Neural cell (in vitro differentiated cells): ENCODE measurements at regions not wholly inside any gene's neighbourhood (a gene's known extent, or its start where the extent isn't known, plus 50 kb on each side); places are given as distances from the start of the nearest gene placed in this dataset.

Experiments used
- H2AFZ ChIP-seq: fragments of 200-600, 300-800 bp; sonication (generic), shearing (Covaris generic); 2 replicates; pipeline ENCODE4 v1.6.0; 2014; ENCODE audit warnings: low read depth, mild to moderate bottlenecking, antibody characterized with exemption, low read length, moderate library complexity
- H3F3A ChIP-seq: fragments of 200-600 bp; shearing (Covaris generic); 2 replicates; pipeline ENCODE4 v1.6.1; 2016; ENCODE audit warnings: mild to moderate bottlenecking, moderate library complexity, mixed read lengths, antibody characterized with exemption, low read length; ENCODE audit not compliant: insufficient read depth, poor library complexity, severe bottlenecking
- H3K27ac ChIP-seq: fragments of 200-600, 300-800 bp; sonication (generic), shearing (Covaris generic); 2 replicates; pipeline ENCODE4 v1.5.1; 2014; ENCODE audit warnings: mild to moderate bottlenecking, low read length, moderate library complexity
- H3K27me3 ChIP-seq: fragments of 300-800, 200-600 bp; sonication (generic), shearing (Covaris generic); 2 replicates; pipeline ENCODE4 v1.6.0; 2014; ENCODE audit warnings: mild to moderate bottlenecking, low read depth, low read length, moderate library complexity; ENCODE audit not compliant: insufficient read depth
- H3K36me3 ChIP-seq: fragments of 300-800, 200-600 bp; sonication (generic), shearing (Covaris generic); 2 replicates; pipeline ENCODE4 v1.5.1; 2014; ENCODE audit warnings: mild to moderate bottlenecking, antibody characterized with exemption, low read length, moderate library complexity; ENCODE audit not compliant: insufficient read depth
- H3K4me2 ChIP-seq: fragments of 300-800, 200-600 bp; sonication (generic), shearing (Covaris generic); 2 replicates; pipeline ENCODE4 v1.6.0; 2014; ENCODE audit warnings: mild to moderate bottlenecking, low read length
- H3K4me3 ChIP-seq: fragments of 300-800, 200-600 bp; sonication (generic), shearing (Covaris generic); 2 replicates; pipeline ENCODE4 v1.5.1; 2014; ENCODE audit warnings: mild to moderate bottlenecking, low read length, moderate library complexity
- H3K79me2 ChIP-seq: fragments of 200-600 bp; shearing (Covaris generic); replicated peaks from 2 replicates; pipeline ENCODE4 v1.6.0; 2014; ENCODE audit warnings: mild to moderate bottlenecking, low read length, moderate library complexity; ENCODE audit not compliant: insufficient read depth
- H3K9ac ChIP-seq: fragments of 300-800, 200-600 bp; sonication (generic), shearing (Covaris generic); 2 replicates; pipeline ENCODE4 v1.6.1; 2016; ENCODE audit warnings: mild to moderate bottlenecking, low read length, mixed read lengths
- H3K9me2 ChIP-seq: fragments of 200-600 bp; shearing (Covaris generic); 2 replicates; pipeline ENCODE4 v1.6.1; 2016; ENCODE audit warnings: mild to moderate bottlenecking, low read length, mixed read lengths; ENCODE audit not compliant: insufficient read depth
- H3K9me3 ChIP-seq: fragments of 200-600, 300-800 bp; sonication (generic), shearing (Covaris generic); 2 replicates; pipeline ENCODE4 v1.6.1; 2016; ENCODE audit warnings: mild to moderate bottlenecking, mixed run types, low read length, moderate library complexity, mixed read lengths
- H4K20me1 ChIP-seq: fragments of 200-600 bp; shearing (Covaris generic); 2 replicates; pipeline ENCODE4 v1.6.1; 2016; ENCODE audit warnings: mild to moderate bottlenecking, mixed run types; ENCODE audit not compliant: insufficient read depth
- EP300 ChIP-seq: fragments of 450-650 bp; conservative IDR thresholded peaks from 2 replicates; pipeline ENCODE4 v1.6.1; 2014; ENCODE audit warnings: antibody characterized with exemption, mild to moderate bottlenecking, moderate library complexity; ENCODE audit not compliant: poor library complexity, severe bottlenecking
- EZH2 ChIP-seq: fragments of 200-600, 300-800 bp; shearing (Covaris generic), sonication (generic); IDR thresholded peaks from 2 replicates; pipeline ENCODE4 v1.6.1; 2014; ENCODE audit warnings: antibody characterized with exemption, low read length, borderline replicate concordance, mild to moderate bottlenecking; ENCODE audit not compliant: insufficient read depth, poor library complexity, severe bottlenecking
- MXI1 ChIP-seq: fragments of 450-650 bp; conservative IDR thresholded peaks from 2 replicates; pipeline ENCODE4 v1.6.1; 2014; ENCODE audit warnings: antibody characterized with exemption, mild to moderate bottlenecking; ENCODE audit not compliant: poor library complexity, severe bottlenecking
- POLR2AphosphoS5 ChIP-seq: IDR thresholded peaks from 2 replicates; pipeline ENCODE4 v1.6.1; 2012
- RAD21 ChIP-seq: fragments of 450-650 bp; conservative IDR thresholded peaks from 2 replicates; pipeline ENCODE4 v1.6.1; 2014; ENCODE audit warnings: antibody characterized with exemption, mild to moderate bottlenecking, moderate library complexity
- SMC3 ChIP-seq: fragments of 450-650 bp; conservative IDR thresholded peaks from 2 replicates; pipeline ENCODE4 v1.6.1; 2014; ENCODE audit warnings: antibody characterized with exemption, mild to moderate bottlenecking, moderate library complexity; ENCODE audit not compliant: poor library complexity
- TAF1 ChIP-seq: IDR thresholded peaks from 2 replicates; pipeline ENCODE4 v1.6.1; 2012; ENCODE audit warnings: low read depth
- TF ChIP-seq, protein P1 (sequence below): IDR thresholded peaks from 2 replicates; pipeline ENCODE4 v1.6.1; 2012; ENCODE audit warnings: borderline replicate concordance
- TF ChIP-seq, protein P2 (sequence below): fragments of 450-650 bp; IDR thresholded peaks from 2 replicates; pipeline ENCODE4 v1.5.1; 2014; ENCODE audit warnings: antibody characterized with exemption, mild to moderate bottlenecking, moderate library complexity; ENCODE audit not compliant: poor library complexity, severe bottlenecking

- H3K79me2 ChIP-seq = no peaks in the 10 kb centered on the region
- H3K9me3 ChIP-seq = no peaks in the 10 kb centered on the region
- H3K4me3 ChIP-seq = no peak overlapping the region
- TF ChIP-seq, protein P1, sequence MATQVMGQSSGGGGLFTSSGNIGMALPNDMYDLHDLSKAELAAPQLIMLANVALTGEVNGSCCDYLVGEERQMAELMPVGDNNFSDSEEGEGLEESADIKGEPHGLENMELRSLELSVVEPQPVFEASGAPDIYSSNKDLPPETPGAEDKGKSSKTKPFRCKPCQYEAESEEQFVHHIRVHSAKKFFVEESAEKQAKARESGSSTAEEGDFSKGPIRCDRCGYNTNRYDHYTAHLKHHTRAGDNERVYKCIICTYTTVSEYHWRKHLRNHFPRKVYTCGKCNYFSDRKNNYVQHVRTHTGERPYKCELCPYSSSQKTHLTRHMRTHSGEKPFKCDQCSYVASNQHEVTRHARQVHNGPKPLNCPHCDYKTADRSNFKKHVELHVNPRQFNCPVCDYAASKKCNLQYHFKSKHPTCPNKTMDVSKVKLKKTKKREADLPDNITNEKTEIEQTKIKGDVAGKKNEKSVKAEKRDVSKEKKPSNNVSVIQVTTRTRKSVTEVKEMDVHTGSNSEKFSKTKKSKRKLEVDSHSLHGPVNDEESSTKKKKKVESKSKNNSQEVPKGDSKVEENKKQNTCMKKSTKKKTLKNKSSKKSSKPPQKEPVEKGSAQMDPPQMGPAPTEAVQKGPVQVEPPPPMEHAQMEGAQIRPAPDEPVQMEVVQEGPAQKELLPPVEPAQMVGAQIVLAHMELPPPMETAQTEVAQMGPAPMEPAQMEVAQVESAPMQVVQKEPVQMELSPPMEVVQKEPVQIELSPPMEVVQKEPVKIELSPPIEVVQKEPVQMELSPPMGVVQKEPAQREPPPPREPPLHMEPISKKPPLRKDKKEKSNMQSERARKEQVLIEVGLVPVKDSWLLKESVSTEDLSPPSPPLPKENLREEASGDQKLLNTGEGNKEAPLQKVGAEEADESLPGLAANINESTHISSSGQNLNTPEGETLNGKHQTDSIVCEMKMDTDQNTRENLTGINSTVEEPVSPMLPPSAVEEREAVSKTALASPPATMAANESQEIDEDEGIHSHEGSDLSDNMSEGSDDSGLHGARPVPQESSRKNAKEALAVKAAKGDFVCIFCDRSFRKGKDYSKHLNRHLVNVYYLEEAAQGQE = no peak
- TF ChIP-seq MXI1 (no peak), SMC3 (no peak), TAF1 (no peak), POLR2AphosphoS5 (no peak), EP300 (no peak), EZH2 (no peak), RAD21 (no peak)
- TF ChIP-seq, protein P2, sequence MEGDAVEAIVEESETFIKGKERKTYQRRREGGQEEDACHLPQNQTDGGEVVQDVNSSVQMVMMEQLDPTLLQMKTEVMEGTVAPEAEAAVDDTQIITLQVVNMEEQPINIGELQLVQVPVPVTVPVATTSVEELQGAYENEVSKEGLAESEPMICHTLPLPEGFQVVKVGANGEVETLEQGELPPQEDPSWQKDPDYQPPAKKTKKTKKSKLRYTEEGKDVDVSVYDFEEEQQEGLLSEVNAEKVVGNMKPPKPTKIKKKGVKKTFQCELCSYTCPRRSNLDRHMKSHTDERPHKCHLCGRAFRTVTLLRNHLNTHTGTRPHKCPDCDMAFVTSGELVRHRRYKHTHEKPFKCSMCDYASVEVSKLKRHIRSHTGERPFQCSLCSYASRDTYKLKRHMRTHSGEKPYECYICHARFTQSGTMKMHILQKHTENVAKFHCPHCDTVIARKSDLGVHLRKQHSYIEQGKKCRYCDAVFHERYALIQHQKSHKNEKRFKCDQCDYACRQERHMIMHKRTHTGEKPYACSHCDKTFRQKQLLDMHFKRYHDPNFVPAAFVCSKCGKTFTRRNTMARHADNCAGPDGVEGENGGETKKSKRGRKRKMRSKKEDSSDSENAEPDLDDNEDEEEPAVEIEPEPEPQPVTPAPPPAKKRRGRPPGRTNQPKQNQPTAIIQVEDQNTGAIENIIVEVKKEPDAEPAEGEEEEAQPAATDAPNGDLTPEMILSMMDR = no peak
- no peaks in the 10 kb centered on the region for H3K36me3 ChIP-seq
- no peak overlapping the region for H3K9ac ChIP-seq
- no peak overlapping the region for H3K4me2 ChIP-seq
- H3K27me3 ChIP-seq = no peaks in the 10 kb centered on the region
- H2AFZ ChIP-seq = no peak overlapping the region
- no peaks in the 10 kb centered on the region for H4K20me1 ChIP-seq
- H3K27ac ChIP-seq = no peak overlapping the region
- H3K9me2 ChIP-seq = no peaks in the 10 kb centered on the region
- H3F3A ChIP-seq = no peaks in the 10 kb centered on the region
Observed at GRCh38 chr10:90051053-90051452, 349.7 kb downstream of the KIF20B start.

- H4K20me1 ChIP-seq = no peaks in the 10 kb centered on the region
- no peaks in the 10 kb centered on the region for H3F3A ChIP-seq
- H3K9me2 ChIP-seq = no peaks in the 10 kb centered on the region
- no peaks in the 10 kb centered on the region for H3K79me2 ChIP-seq
- no peaks in the 10 kb centered on the region for H3K27me3 ChIP-seq
- TF ChIP-seq POLR2AphosphoS5 = no peak
- TF ChIP-seq MXI1 = no peak
- no peak for TF ChIP-seq SMC3
- TF ChIP-seq, protein P2 = no peak
- TF ChIP-seq EZH2 = no peak
- no peak for TF ChIP-seq EP300
- TF ChIP-seq RAD21 = no peak
- TF ChIP-seq, protein P1 = no peak
- no peak for TF ChIP-seq TAF1
- H3K36me3 ChIP-seq = no peaks in the 10 kb centered on the region
- no peak overlapping the region for H3K9ac ChIP-seq
- no peak overlapping the region for H3K4me2 ChIP-seq
- no peak overlapping the region for H2AFZ ChIP-seq
- no peak overlapping the region for H3K4me3 ChIP-seq
- H3K9me3 ChIP-seq = no peaks in the 10 kb centered on the region
- no peak overlapping the region for H3K27ac ChIP-seq
Observed at GRCh38 chr10:90051474-90051873, 350.1 kb downstream of the KIF20B start.
